Liver (tissue), 3 donors: ENCODE measurements at regions not wholly inside any gene's neighbourhood (a gene's known extent, or its start where the extent isn't known, plus 50 kb on each side); places are given as distances from the start of the nearest gene placed in this dataset.
A peak's percentile ranks its signal among the peaks of the same experiment; 100 is the strongest.

Experiments
- ATF3 ChIP-seq: IDR thresholded peaks from 2 replicates; pipeline ENCODE4 v1.6.1; 2016; ENCODE audit warnings: antibody characterized with exemption
- CTCF ChIP-seq: fragments of 150-350 bp; IDR thresholded peaks from 2 replicates; pipeline ENCODE4 v1.5.1; 2017; ENCODE audit warnings: improper control_type of control experiment, low read depth, low read length; ENCODE audit not compliant: missing input control
- EGR1 ChIP-seq, 2 donors: IDR thresholded peaks; 2 replicates each; pipeline ENCODE4 v1.6.1; 2016 to 2018; ENCODE audit warnings: antibody characterized with exemption in 2 of 2, low read depth in 2 of 2
- FOXA1 ChIP-seq: IDR thresholded peaks from 2 replicates; pipeline ENCODE4 v1.6.1; 2016; ENCODE audit warnings: antibody characterized with exemption
- GABPA ChIP-seq, 2 donors: IDR thresholded peaks in 1 of 2; conservative IDR thresholded peaks in 1 of 2; 2 replicates each; pipeline ENCODE4 v1.6.1; 2016; ENCODE audit warnings: antibody characterized with exemption in 2 of 2, mild to moderate bottlenecking in 1 of 2, moderate library complexity in 1 of 2
- JUND ChIP-seq, 2 donors: IDR thresholded peaks; 2 replicates each; pipeline ENCODE4 v1.6.1; 2016; ENCODE audit warnings: antibody characterized with exemption in 2 of 2
- MAX ChIP-seq: IDR thresholded peaks from 2 replicates; pipeline ENCODE4 v1.6.1; 2016; ENCODE audit warnings: antibody characterized with exemption
- RAD21 ChIP-seq, 2 donors: IDR thresholded peaks; 2 replicates each; pipeline ENCODE4 v1.6.1; 2016; ENCODE audit warnings: antibody characterized with exemption in 2 of 2, mild to moderate bottlenecking in 2 of 2
- REST ChIP-seq: IDR thresholded peaks from 2 replicates; pipeline ENCODE4 v1.6.1; 2016; ENCODE audit warnings: antibody characterized with exemption, mild to moderate bottlenecking
- RXRA ChIP-seq, 2 donors: IDR thresholded peaks; 2 replicates each; pipeline ENCODE4 v1.6.1; 2017 to 2018; ENCODE audit warnings: antibody characterized with exemption in 2 of 2, mild to moderate bottlenecking in 1 of 2
- SP1 ChIP-seq: IDR thresholded peaks from 2 replicates; pipeline ENCODE4 v1.6.1; 2018; ENCODE audit warnings: antibody characterized with exemption, mild to moderate bottlenecking
- TAF1 ChIP-seq: conservative IDR thresholded peaks from 2 replicates; pipeline ENCODE4 v1.6.1; 2016; ENCODE audit warnings: antibody characterized with exemption, mild to moderate bottlenecking
- YY1 ChIP-seq: IDR thresholded peaks from 2 replicates; pipeline ENCODE4 v1.6.1; 2016; ENCODE audit warnings: antibody characterized with exemption, mild to moderate bottlenecking
- ZBTB33 ChIP-seq: IDR thresholded peaks from 2 replicates; pipeline ENCODE4 v1.6.1; 2016; ENCODE audit warnings: antibody characterized with exemption
- donor health status: healthy.
- donor health status: healthy.

- TF ChIP-seq CTCF, result no peak
- peak; percentile 38 for TF ChIP-seq SP1
- peak in 1 of 2 donors; percentile 30 for TF ChIP-seq JUND (IDR thresholded peaks at IDR 0.05)
- peak in 1 of 2 donors; percentile 30 for TF ChIP-seq RAD21 (IDR thresholded peaks at IDR 0.05)
- TF ChIP-seq TAF1, result no peak
- TF ChIP-seq EGR1 (IDR thresholded peaks at IDR 0.05; ENCODE audit: low read depth in 2 of 2), result no peak
- no peak for TF ChIP-seq GABPA (IDR thresholded peaks at IDR 0.05 in 1 of 2, conservative IDR thresholded peaks at IDR 0.05 in 1 of 2)
- peak; percentile 26 for TF ChIP-seq MAX
- peak; percentile 23 to 64 for TF ChIP-seq RXRA (IDR thresholded peaks at IDR 0.05)
- TF ChIP-seq ATF3, result no peak
- peak; percentile 34 for TF ChIP-seq REST
- TF ChIP-seq FOXA1, result no peak
- TF ChIP-seq YY1, result no peak
- TF ChIP-seq ZBTB33, result peak; percentile 28
These were observed 78.3 kb upstream of the ARSJ start for GRCh38 chr4:114057746-114058145.
